HG03045 (cell line): ENCODE measurements at regions not wholly inside any gene's neighbourhood (a gene's known extent, or its start where the extent isn't known, plus 50 kb on each side); places are given as distances from the start of the nearest gene placed in this dataset.

Experiments used
- ATAC-seq: cut with Tn5 transposase; IDR thresholded peaks from one replicate; pipeline ENCODE4 v1.9.1; 2021; ENCODE audit warnings: mild to moderate bottlenecking, moderate library complexity; ENCODE audit not compliant: unreplicated experiment

- no peak for ATAC-seq
Measured at GRCh38 chr4:136461533-136461932, 1070.8 kb downstream of the PCDH18 start.

DNA sequence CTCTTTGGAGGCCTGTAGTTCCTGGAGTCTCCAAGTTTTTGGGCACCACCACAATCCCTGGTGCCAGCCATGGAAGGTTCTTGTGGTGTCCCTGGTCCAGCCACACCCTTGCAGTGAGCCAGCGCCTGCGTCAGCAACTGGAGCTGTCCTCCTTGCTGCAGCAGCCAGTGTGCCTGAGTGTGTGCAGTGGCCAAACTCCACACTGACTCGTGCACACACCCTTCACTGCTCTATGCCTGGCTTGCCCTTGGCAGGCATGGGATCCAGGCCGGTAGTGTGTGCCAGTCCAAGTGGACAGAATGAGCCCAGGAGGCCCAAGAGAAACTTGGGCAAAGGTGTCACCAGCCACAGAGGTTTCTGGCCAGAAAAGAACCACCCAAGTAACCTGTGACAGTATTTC lies 1074.0 kb downstream of the PCDH18 start:
- ATAC-seq, result no peak

DNA sequence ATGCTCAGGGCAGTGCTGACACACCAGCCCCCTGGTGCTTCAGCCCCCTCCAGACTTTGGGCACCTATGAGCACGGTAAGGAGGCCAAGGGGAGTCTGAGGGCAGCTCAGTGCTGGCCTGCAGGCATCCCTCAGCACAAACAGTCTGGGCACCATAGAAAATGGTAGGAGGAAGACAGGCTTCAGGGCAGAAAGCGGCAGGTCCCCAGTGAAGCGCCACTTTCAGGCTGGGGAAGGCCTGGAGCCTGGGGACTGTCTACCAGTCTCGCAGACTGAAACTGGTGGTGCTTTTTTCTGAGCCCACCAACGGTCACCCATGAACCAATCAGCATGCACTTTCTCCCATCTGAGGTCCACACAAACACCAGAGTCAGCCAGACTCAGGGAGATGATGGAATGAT lies 1074.7 kb downstream of the PCDH18 start:
- ATAC-seq, result no peak

DNA sequence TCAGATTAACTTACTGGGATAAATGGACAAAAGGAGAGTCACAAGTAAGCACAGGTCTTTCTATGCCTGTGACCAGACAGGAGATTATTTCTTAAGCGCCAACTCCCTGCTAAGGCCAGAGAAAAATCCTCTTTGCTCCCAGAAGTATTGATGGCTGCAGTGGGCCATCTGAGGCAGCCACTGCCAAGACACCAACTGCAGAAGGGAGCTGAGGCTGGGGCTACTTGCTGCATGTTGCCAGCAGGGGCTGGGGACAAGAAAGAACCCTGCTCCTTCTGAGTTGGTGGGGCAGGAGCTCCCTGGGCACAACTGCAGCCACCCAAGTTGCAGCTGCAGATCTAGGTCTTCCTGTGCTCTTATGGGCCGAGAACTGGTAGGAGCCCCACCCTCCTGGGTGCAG lies 1075.3 kb downstream of the PCDH18 start:
- no peak for ATAC-seq

- ATAC-seq, result no peak
Measured at GRCh38 chr4:136443006-136443405, 1089.3 kb downstream of the PCDH18 start.

DNA sequence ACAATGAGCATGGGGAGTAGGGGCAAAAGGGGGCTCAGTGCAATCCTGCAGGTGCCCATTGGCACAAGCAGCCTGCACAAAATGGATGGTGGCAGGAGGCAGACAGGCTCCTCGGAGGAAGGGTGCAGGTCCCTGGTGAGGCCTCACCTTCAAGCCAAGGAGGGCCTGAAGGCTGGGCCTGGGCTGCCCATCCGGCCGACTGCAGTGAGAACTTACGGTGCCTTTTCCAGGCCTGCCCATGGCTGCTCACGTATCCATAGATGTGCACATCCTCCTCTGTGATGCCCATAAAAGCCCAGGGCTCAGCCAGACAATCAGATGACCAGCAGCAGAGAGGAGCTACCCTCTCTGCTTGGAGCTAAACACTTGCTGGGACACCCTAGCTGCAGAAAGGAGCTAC lies 1089.8 kb downstream of the PCDH18 start:
- ATAC-seq, result no peak

DNA sequence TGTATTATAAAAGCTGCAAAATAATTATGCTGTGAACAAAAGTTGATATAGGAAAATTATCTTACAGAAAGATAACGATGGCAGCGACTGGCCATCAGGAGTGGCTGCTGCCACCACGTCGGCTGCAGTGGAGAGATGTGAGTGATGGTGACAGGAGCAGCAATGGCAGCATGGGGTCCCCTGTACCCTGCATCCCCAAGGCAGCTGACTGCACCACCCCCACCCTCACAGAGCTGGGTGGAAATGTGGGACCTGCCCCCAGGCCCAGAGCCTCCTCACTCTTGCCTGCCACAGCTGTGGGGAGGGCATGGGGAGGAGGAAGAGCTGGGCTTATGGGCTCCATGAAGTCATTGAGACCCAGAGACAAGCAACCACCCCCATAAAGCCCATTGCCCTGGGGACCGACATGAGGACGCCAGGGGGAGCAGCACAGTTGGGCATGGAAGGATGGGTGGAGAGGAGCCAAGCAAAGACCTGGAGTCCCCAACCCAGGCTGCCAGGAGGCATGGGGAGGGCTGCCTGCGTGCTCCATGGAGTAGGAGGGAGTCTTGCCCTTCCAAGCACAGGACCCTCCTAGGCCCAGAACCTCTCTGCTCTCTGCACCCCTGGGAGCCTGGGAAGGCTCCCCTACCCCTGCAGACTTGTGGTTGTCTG lies 1090.5 kb downstream of the PCDH18 start:
- no peak for ATAC-seq

DNA sequence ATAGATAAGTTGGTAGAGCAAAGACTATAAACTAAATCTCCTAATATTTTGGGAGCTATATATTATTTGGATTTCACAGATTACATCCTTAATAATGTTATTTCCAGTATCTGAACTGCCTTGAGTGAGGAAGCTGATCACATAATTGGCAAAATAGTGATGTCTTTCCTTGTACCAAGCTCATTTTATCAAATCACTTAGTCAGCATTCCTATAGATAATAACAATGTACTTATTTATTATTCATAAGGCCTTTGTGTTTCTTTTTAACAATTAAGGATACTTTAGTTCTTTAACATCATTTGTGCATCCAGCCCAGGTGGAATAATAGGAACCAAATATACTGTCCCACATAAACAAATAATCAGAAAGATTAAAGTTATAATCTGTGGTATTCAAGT lies 1093.6 kb downstream of the PCDH18 start:
- no peak for ATAC-seq

DNA sequence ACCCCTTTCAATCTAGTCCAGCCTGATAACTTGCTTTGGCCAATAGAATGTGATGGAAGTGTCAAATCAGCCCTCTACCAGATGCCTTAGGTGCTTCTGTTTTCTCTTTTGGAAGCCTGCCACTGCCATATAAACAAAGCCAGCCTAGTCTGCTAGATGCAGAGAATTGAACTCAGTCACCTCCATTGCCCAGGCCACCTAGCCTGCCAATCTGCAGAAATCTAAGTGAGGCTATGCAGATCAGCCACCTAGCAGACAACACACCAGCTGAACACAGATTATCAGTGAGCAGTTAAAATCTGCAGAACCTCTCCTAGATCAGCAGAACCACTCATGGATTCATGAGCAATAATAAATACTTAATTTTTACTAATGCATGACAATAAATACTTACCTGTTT lies 1108.2 kb downstream of the PCDH18 start:
- ATAC-seq, result no peak

GRCh38 chr4:136414981-136415380 lies 1117.3 kb downstream of the PCDH18 start:
- no peak for ATAC-seq

GRCh38 chr4:136412708-136413107 lies 1119.6 kb downstream of the PCDH18 start:
- ATAC-seq, result no peak

DNA sequence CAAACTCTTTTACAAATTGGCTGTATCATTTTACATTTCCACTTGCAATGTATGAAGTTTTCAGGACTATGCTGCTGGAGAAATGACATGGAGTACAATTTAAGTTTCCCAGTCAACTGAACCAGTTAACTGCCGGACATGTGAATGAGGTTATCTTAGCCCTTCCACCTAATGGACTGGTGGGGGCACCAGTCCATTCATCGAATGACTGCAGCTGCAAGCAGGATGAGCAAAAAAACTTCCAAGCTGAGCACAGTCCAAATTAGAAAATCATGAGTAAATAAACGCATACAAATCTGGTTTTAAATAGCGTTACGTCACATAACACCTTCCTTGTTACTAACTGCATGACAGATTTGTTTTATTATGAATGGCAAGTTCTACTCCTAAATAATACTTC lies 1131.5 kb downstream of the PCDH18 start:
- no peak for ATAC-seq

GRCh38 chr4:136395212-136395722 lies 1137.0 kb downstream of the PCDH18 start:
- ATAC-seq, result no peak

GRCh38 chr4:136392576-136392975 lies 1139.7 kb downstream of the PCDH18 start:
- ATAC-seq, result no peak

- ATAC-seq, result no peak
Measured at GRCh38 chr4:136390824-136391223, 1141.5 kb downstream of the PCDH18 start.

DNA sequence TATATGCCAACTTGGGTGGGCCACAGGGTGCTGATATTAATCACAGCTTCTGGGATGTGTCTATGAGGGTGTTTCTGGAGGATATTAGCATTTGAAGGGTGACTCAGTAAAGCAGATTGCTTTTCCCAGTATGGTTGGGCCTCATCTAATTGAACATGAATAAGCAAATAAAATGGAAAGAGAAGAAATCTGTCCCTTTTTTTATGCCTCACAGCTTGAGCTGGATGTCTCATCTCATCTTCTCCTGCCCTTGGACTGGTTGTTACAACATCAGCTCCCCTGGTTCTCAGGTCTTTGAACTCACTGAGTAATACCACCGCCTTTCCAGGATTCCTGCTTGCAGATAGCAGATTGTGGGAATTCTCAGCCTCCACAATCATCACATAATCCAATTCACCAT lies 1149.2 kb downstream of the PCDH18 start:
- no peak for ATAC-seq

DNA sequence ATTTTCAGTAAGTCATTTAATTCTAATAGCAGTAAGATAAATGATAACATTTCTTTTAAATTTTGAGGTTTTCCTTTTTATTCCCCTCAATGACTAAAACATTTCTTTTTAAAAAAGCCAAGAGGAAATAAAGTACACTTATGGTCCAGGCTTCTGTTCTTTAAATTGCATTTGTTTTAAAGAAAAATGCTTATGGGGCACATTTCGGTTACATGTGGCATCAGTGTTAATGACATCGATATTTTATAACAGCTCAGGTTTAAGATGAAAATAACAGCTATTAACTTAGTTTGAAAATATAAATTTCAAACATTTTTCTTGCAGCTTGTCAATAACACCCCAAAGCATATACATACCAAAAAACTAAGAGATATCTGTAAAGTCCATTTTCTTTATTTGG lies 1161.1 kb downstream of the PCDH18 start:
- no peak for ATAC-seq

DNA sequence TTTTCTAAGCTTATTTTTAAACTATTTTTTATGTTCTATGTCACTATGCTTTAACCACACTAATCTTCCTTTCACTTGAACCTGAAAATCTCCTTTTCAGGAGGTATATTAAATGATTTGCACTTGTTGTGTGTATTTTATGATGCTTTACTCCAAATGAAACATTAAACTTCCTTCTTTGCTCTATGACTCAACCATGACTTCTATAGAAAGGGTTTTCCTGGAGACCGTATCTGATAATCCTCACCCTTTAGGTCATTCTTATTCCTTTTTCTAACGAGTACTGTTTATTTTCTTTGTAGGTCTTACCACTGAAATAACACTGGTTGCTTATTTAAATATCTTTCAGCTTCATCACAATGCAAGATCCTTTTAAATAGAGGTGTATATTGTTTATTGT lies 1163.2 kb downstream of the PCDH18 start:
- no peak for ATAC-seq

DNA sequence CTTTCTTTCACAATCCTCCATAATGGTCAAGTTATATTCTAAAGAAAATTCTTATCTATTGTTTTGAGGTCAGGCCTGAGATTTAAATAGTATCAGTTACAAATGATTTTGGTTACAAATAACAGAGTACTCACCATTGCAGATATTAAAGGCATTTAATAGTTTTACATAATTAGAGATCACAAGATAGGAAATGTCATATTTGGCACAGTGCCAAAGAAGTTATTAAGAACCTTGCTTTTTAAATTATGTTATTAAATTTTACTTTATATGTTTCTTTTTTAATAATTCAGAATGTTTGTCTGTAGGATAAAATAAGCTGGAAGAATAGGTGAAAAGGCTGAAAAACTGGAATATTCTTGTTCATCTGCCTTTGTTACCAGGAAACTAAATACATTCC lies 1174.7 kb downstream of the PCDH18 start:
- no peak for ATAC-seq

- no peak for ATAC-seq
Measured at GRCh38 chr4:136355970-136356369, 1176.3 kb downstream of the PCDH18 start.

DNA sequence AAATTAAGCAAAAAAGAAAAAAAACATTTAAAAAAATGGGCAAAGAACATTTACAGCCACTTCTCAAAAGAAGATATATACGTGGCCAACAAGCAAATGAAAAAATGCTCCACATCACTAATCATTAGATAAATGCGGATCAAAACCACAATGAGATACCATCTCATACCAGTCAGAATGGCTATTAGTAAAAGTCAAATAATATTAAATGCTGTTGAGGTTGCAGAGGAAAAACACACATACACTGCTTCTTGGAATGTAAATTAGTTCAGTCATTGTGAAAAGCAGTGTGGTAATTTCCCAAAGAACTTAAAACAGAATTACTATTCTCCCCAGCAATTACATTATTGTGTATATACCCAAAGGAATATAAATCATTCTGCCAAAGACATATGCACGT lies 1189.0 kb downstream of the PCDH18 start:
- ATAC-seq, result no peak

GRCh38 chr4:136342666-136343065 lies 1189.6 kb downstream of the PCDH18 start:
- no peak for ATAC-seq

DNA sequence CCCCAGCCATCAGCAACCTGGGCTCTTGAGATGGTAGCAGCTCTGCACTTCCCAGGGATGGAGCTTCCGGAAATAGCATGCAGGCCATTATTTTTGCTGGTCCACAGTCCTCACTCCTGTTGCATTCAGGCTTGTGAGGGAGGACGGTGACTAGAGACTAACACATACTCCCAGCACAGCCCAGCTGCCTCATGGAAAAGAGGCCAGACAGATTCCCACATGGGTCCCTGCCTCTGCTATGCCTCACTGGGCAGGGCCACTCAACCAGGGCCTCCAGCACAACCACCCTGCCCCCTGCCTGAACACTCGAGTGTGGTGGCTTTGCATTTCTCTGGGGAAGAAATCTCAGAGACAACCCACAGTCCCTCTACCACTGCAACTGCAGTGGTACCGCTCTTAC lies 1195.1 kb downstream of the PCDH18 start:
- ATAC-seq, result no peak
